SK-N-SH treated with all-trans-retinoic acid at 6 μM for 48 hours (cell line): ENCODE measurements at regions not wholly inside any gene's neighbourhood (a gene's known extent, or its start where the extent isn't known, plus 50 kb on each side); places are given as distances from the start of the nearest gene placed in this dataset.

ENCODE experiments used
- BACH2 ChIP-seq: fragments of 250-450 bp; sonication (Bioruptor Pico); IDR thresholded peaks from 2 replicates; pipeline ENCODE4 v1.9.0; 2021; ENCODE audit warnings: mild to moderate bottlenecking, borderline replicate concordance
- ESRRG ChIP-seq: fragments of 250-450 bp; sonication (Bioruptor Pico); IDR thresholded peaks from 2 replicates; pipeline ENCODE4 v1.6.1; 2021; ENCODE audit warnings: mild to moderate bottlenecking
- POU6F1 ChIP-seq: fragments of 250-450 bp; sonication (Bioruptor Pico); IDR thresholded peaks from 2 replicates; pipeline ENCODE4 v1.8.0; 2021; ENCODE audit warnings: low read depth, mild to moderate bottlenecking, moderate library complexity, borderline replicate concordance
- ZFP3 ChIP-seq: fragments of 250-450 bp; sonication (Bioruptor Pico); IDR thresholded peaks from 2 replicates; pipeline ENCODE4 v1.5.0; 2020; ENCODE audit warnings: mild to moderate bottlenecking, moderate library complexity

GRCh38 chr5:60148366-60148765, 254.8 kb upstream of the PDE4D start:
- TF ChIP-seq BACH2 (CRISPR knock-in tag) (no peak), ZFP3 (no peak), POU6F1 (CRISPR knock-in tag) (no peak), ESRRG (CRISPR knock-in tag) (no peak)
